Fibroblast of pulmonary artery (primary cell): ENCODE measurements at regions not wholly inside any gene's neighbourhood (a gene's known extent, or its start where the extent isn't known, plus 50 kb on each side); places are given as distances from the start of the nearest gene placed in this dataset.
A peak's percentile ranks its signal among the peaks of the same experiment; 100 is the strongest.

Experiments
- DNase-seq: peaks from one replicate; pipeline ENCODE4 v3.0.0-alpha.2; 2010; ENCODE audit warnings: low read depth
- H3K4me3 ChIP-seq: replicated peaks from 2 replicates; pipeline ENCODE4 v1.5.1; 2011; ENCODE audit warnings: low read depth, mild to moderate bottlenecking, control low read depth, low read length, moderate library complexity
- CTCF ChIP-seq: IDR thresholded peaks from 2 replicates; pipeline ENCODE4 v1.5.1; 2011; ENCODE audit warnings: mild to moderate bottlenecking, control low read depth, low read length, inconsistent platforms; ENCODE audit errors: missing control alignments

- TF ChIP-seq CTCF, result no peak
- no peak overlapping the region for H3K4me3 ChIP-seq
- no peak for DNase-seq
Observed at GRCh38 chr7:115409682-115410433, 488.0 kb downstream of the MDFIC start.

GRCh38 chr7:115406219-115406618 is 484.3 kb downstream of the MDFIC start:
- H3K4me3 ChIP-seq, result no peak overlapping the region
- TF ChIP-seq CTCF, result no peak
- no peak for DNase-seq

DNA sequence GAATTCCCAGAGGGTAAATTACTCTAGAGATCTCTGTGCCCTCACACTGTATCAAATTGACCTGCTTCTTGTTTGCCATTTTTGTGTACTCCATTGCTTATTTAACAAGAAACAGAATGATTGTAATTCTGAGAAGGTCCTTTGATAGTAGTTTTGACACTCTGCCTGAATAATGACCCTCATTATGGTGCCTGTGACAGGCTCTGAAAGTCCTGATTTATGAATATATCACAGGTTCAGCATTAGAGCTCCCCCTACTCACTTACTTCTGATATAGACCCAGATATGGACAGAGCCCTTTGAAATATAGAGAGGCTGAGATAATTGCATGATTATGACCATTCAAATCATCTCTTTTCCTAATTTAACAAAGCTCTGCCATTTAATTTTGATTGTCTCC is 465.2 kb downstream of the MDFIC start:
- H3K4me3 ChIP-seq, result no peak overlapping the region
- TF ChIP-seq CTCF, result no peak
- no peak for DNase-seq

DNA sequence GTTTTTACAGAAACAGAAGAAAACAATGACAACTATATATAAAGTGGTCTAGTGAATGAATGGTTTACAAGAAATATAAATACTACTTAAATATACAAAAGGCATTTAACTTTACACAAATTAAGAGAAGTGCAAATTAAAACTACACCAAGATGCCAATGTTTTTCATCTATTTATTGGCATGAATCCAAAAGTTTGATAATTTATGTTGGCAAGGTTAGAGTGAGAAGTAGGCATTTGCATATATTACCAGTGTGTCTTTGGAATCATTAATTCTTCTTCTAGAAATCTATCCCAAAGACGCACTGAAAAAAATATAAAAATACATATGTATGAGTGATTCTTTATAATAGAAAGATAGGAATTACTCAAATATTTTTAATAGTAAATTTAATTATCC is 457.4 kb downstream of the MDFIC start:
- TF ChIP-seq CTCF, result no peak
- DNase-seq, result no peak
- H3K4me3 ChIP-seq, result no peak overlapping the region

DNA sequence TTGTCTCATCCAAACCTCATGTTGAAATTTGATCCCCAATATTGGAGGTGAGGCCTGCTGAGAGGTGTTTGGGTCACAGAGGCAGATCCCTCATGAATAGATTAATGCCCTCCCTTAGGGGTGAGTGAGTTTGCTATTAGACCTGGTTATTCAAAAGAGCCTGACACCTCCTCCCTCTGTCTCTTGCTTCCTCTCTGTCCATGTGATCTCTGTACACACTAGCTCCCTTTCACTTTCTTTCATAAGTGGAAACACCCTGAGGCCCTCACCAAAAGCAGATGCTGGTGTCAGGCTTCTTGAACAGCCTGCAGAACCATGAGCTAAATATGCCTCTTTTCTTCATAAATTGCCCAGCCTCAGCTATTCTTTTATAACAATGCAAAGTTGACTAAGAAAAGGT is 447.1 kb downstream of the MDFIC start:
- DNase-seq, result no peak
- TF ChIP-seq CTCF, result no peak
- no peak overlapping the region for H3K4me3 ChIP-seq

DNA sequence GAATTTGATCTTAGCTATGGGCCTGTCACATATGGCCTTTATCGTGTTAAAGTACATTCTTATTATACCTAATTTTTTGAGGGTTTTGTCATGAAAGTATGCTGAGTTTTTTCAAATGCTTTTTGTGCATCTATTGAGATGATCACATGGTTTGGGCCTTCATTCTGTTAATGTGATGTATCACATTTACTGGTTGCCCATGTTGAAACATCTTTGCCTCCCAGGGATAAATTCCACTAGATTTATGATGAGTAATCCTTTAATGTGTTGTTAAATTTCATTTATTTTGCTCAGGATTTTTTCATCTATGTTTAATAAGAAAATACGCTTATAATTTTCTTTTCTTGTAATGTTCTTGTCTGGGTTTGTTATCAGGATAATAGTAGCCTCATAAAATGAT is 442.0 kb downstream of the MDFIC start:
- peak; percentile 14 for DNase-seq
- no peak overlapping the region for H3K4me3 ChIP-seq
- TF ChIP-seq CTCF, result no peak

DNA sequence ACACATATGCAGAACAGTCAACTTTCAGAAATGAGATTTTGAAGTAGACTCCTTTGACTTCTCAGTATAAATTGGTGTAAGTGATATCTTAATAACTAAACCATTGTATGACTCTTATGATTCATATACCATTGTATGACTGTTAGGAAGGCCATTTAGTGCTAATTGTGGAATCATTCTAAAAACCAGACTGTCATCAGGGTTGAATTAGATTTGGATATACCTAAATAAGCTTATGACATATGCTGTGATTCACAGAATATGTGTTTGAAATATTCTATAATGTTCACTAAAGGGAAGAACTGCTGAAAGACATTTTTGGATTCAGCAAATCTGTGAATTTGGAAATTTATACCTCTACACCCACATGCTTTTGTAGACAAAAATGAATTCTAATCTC is 438.1 kb downstream of the MDFIC start:
- no peak for TF ChIP-seq CTCF
- DNase-seq, result no peak
- H3K4me3 ChIP-seq, result no peak overlapping the region
